ENCODE measurements at regions not wholly inside any gene's neighbourhood (a gene's known extent, or its start where the extent isn't known, plus 50 kb on each side); places are given as distances from the start of the nearest gene placed in this dataset.

DNA sequence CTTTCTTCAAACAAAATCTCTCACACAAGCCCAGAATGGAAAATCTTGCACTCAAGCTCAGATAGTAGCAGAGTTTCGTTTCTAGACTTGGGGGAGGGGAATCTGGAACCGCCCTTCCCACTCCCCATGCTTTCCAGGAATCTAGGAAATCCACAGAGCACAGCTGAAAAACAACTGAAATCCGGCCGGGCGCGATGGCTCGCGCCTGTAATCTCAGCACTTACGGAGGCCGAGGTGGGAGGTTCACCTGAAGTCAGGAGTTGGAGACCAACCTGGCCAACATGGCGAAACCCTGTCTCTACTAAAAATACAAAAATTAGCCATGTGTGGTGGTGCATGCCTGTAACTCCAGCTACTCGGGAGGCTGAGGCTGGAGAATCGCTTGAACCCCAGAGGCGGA, 127.3 kb upstream of the SLC34A2 start (continued):
- TF ChIP-seq, protein P1, sequence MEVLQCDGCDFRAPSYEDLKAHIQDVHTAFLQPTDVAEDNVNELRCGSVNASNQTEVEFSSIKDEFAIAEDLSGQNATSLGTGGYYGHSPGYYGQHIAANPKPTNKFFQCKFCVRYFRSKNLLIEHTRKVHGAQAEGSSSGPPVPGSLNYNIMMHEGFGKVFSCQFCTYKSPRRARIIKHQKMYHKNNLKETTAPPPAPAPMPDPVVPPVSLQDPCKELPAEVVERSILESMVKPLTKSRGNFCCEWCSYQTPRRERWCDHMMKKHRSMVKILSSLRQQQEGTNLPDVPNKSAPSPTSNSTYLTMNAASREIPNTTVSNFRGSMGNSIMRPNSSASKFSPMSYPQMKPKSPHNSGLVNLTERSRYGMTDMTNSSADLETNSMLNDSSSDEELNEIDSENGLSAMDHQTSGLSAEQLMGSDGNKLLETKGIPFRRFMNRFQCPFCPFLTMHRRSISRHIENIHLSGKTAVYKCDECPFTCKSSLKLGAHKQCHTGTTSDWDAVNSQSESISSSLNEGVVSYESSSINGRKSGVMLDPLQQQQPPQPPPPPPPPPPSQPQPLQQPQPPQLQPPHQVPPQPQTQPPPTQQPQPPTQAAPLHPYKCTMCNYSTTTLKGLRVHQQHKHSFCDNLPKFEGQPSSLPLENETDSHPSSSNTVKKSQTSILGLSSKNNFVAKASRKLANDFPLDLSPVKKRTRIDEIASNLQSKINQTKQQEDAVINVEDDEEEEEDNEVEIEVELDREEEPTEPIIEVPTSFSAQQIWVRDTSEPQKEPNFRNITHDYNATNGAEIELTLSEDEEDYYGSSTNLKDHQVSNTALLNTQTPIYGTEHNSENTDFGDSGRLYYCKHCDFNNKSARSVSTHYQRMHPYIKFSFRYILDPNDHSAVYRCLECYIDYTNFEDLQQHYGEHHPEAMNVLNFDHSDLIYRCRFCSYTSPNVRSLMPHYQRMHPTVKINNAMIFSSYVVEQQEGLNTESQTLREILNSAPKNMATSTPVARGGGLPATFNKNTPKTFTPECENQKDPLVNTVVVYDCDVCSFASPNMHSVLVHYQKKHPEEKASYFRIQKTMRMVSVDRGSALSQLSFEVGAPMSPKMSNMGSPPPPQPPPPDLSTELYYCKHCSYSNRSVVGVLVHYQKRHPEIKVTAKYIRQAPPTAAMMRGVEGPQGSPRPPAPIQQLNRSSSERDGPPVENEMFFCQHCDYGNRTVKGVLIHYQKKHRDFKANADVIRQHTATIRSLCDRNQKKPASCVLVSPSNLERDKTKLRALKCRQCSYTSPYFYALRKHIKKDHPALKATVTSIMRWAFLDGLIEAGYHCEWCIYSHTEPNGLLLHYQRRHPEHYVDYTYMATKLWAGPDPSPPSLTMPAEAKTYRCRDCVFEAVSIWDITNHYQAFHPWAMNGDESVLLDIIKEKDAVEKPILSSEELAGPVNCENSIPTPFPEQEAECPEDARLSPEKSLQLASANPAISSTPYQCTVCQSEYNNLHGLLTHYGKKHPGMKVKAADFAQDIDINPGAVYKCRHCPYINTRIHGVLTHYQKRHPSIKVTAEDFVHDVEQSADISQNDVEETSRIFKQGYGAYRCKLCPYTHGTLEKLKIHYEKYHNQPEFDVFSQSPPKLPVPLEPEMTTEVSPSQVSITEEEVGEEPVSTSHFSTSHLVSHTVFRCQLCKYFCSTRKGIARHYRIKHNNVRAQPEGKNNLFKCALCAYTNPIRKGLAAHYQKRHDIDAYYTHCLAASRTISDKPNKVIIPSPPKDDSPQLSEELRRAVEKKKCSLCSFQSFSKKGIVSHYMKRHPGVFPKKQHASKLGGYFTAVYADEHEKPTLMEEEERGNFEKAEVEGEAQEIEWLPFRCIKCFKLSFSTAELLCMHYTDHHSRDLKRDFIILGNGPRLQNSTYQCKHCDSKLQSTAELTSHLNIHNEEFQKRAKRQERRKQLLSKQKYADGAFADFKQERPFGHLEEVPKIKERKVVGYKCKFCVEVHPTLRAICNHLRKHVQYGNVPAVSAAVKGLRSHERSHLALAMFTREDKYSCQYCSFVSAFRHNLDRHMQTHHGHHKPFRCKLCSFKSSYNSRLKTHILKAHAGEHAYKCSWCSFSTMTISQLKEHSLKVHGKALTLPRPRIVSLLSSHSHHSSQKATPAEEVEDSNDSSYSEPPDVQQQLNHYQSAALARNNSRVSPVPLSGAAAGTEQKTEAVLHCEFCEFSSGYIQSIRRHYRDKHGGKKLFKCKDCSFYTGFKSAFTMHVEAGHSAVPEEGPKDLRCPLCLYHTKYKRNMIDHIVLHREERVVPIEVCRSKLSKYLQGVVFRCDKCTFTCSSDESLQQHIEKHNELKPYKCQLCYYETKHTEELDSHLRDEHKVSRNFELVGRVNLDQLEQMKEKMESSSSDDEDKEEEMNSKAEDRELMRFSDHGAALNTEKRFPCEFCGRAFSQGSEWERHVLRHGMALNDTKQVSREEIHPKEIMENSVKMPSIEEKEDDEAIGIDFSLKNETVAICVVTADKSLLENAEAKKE (CRISPR knock-in tag; IDR thresholded peaks at IDR 0.05), result no peak
- TF ChIP-seq EZH2 (IDR thresholded peaks at IDR 0.05; ENCODE audit: low read depth, unreplicated experiment) (no peak), STAT1 (IDR thresholded peaks at IDR 0.05; ENCODE audit: unreplicated experiment) (no peak), JUNB (IDR thresholded peaks at IDR 0.05; ENCODE audit: unreplicated experiment) (no peak), ETS1 (IDR thresholded peaks at IDR 0.05) (no peak), ZNF331 (CRISPR knock-in tag; IDR thresholded peaks at IDR 0.05; ENCODE audit: low read depth) (no peak), POLR2AphosphoS5 (IDR thresholded peaks at IDR 0.05; ENCODE audit: low read depth) (no peak), EZH2phosphoT487 (IDR thresholded peaks at IDR 0.05; ENCODE audit: unreplicated experiment) (no peak)
- TF ChIP-seq, protein P2, sequence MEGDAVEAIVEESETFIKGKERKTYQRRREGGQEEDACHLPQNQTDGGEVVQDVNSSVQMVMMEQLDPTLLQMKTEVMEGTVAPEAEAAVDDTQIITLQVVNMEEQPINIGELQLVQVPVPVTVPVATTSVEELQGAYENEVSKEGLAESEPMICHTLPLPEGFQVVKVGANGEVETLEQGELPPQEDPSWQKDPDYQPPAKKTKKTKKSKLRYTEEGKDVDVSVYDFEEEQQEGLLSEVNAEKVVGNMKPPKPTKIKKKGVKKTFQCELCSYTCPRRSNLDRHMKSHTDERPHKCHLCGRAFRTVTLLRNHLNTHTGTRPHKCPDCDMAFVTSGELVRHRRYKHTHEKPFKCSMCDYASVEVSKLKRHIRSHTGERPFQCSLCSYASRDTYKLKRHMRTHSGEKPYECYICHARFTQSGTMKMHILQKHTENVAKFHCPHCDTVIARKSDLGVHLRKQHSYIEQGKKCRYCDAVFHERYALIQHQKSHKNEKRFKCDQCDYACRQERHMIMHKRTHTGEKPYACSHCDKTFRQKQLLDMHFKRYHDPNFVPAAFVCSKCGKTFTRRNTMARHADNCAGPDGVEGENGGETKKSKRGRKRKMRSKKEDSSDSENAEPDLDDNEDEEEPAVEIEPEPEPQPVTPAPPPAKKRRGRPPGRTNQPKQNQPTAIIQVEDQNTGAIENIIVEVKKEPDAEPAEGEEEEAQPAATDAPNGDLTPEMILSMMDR (conservative IDR thresholded peaks at IDR 0.05; ENCODE audit: low read depth in 2 of 2), result no peak
